ENCODE measurements at regions not wholly inside any gene's neighbourhood (a gene's known extent, or its start where the extent isn't known, plus 50 kb on each side); places are given as distances from the start of the nearest gene placed in this dataset.

GRCh38 chr18:7394050-7394659 is 163.3 kb downstream of the LRRC30 start:
- DNase-seq (ENCODE audit: low spot score), result no peak
- Mint-ChIP-seq H3K27me3 (ENCODE audit: unreplicated experiment) (peaks cover 2% of the 10 kb centered on the region), H3K36me3 (ENCODE audit: low read depth, unreplicated experiment) (no peaks in the 10 kb centered on the region), H3K9me3 (ENCODE audit: unreplicated experiment) (no peaks in the 10 kb centered on the region), H3K27ac (ENCODE audit: unreplicated experiment) (no peak overlapping the region), H3K4me3 (ENCODE audit: unreplicated experiment) (no peak overlapping the region), H3K4me1 (ENCODE audit: unreplicated experiment) (no peaks in the 10 kb centered on the region)
- no peak for TF ChIP-seq CTCF (IDR thresholded peaks at IDR 0.05; ENCODE audit: unreplicated experiment)

GRCh38 chr18:7395566-7395965 is 164.7 kb downstream of the LRRC30 start:
- H3K4me3 Mint-ChIP-seq (ENCODE audit: unreplicated experiment), result no peak overlapping the region
- no peak overlapping the region for H3K27ac Mint-ChIP-seq (ENCODE audit: unreplicated experiment)

GRCh38 chr18:7413906-7414305 is 153.2 kb upstream of the PTPRM start:
- DNase-seq (ENCODE audit: low spot score), result no peak
- H3K4me1 Mint-ChIP-seq (ENCODE audit: unreplicated experiment), result peaks cover 9% of the 10 kb centered on the region
- peaks cover 5% of the 10 kb centered on the region for H3K27me3 Mint-ChIP-seq (ENCODE audit: unreplicated experiment)
- no peaks in the 10 kb centered on the region for H3K9me3 Mint-ChIP-seq (ENCODE audit: unreplicated experiment)
- no peaks in the 10 kb centered on the region for H3K36me3 Mint-ChIP-seq (ENCODE audit: low read depth, unreplicated experiment)
- TF ChIP-seq CTCF (IDR thresholded peaks at IDR 0.05; ENCODE audit: unreplicated experiment), result no peak
- H3K4me3 Mint-ChIP-seq (ENCODE audit: unreplicated experiment), result no peak overlapping the region
- H3K27ac Mint-ChIP-seq (ENCODE audit: unreplicated experiment), result no peak overlapping the region

More at GRCh38 chr18:7395566-7395965, 164.7 kb downstream of the LRRC30 start:
- Mint-ChIP-seq H3K27me3 (ENCODE audit: unreplicated experiment) (peaks cover 2% of the 10 kb centered on the region), H3K4me1 (ENCODE audit: unreplicated experiment) (no peaks in the 10 kb centered on the region), H3K36me3 (ENCODE audit: low read depth, unreplicated experiment) (no peaks in the 10 kb centered on the region), H3K9me3 (ENCODE audit: unreplicated experiment) (no peaks in the 10 kb centered on the region)
- no peak for DNase-seq (ENCODE audit: low spot score)
- TF ChIP-seq CTCF (IDR thresholded peaks at IDR 0.05; ENCODE audit: unreplicated experiment), result no peak

GRCh38 chr18:7414459-7414858 is 152.7 kb upstream of the PTPRM start:
- Mint-ChIP-seq H3K27me3 (ENCODE audit: unreplicated experiment) (peaks cover 5% of the 10 kb centered on the region), H3K4me3 (ENCODE audit: unreplicated experiment) (no peak overlapping the region), H3K9me3 (ENCODE audit: unreplicated experiment) (no peaks in the 10 kb centered on the region), H3K4me1 (ENCODE audit: unreplicated experiment) (peaks cover 9% of the 10 kb centered on the region), H3K36me3 (ENCODE audit: low read depth, unreplicated experiment) (no peaks in the 10 kb centered on the region), H3K27ac (ENCODE audit: unreplicated experiment) (no peak overlapping the region)
- no peak for TF ChIP-seq CTCF (IDR thresholded peaks at IDR 0.05; ENCODE audit: unreplicated experiment)
- no peak for DNase-seq (ENCODE audit: low spot score)

- Mint-ChIP-seq H3K4me3 (ENCODE audit: unreplicated experiment) (no peak overlapping the region), H3K27me3 (ENCODE audit: unreplicated experiment) (peaks cover 5% of the 10 kb centered on the region), H3K9me3 (ENCODE audit: unreplicated experiment) (no peaks in the 10 kb centered on the region), H3K36me3 (ENCODE audit: low read depth, unreplicated experiment) (no peaks in the 10 kb centered on the region), H3K27ac (ENCODE audit: unreplicated experiment) (no peak overlapping the region), H3K4me1 (ENCODE audit: unreplicated experiment) (peaks cover 9% of the 10 kb centered on the region)
- no peak for DNase-seq (ENCODE audit: low spot score)
- no peak for TF ChIP-seq CTCF (IDR thresholded peaks at IDR 0.05; ENCODE audit: unreplicated experiment)
Measured at GRCh38 chr18:7415081-7415894, 151.8 kb upstream of the PTPRM start.

All from endothelial cell (in vitro differentiated cells).